ENCODE measurements at regions not wholly inside any gene's neighbourhood (a gene's known extent, or its start where the extent isn't known, plus 50 kb on each side); places are given as distances from the start of the nearest gene placed in this dataset.

- no peak for DNase-seq (ENCODE audit: low read depth)
- H3K4me3 ChIP-seq (ENCODE audit: low read depth, low read length) = no peak overlapping the region
- TF ChIP-seq MYC (IDR thresholded peaks at IDR 0.05; ENCODE audit: low read depth, low read length) (no peak), CTCF (IDR thresholded peaks at IDR 0.05; ENCODE audit: low read depth, low read length) (no peak)
These were observed 211.4 kb downstream of the TTC32 start for GRCh38 chr2:19690429-19690828.

- DNase-seq (ENCODE audit: low read depth) = no peak
- TF ChIP-seq MYC (IDR thresholded peaks at IDR 0.05; ENCODE audit: low read depth, low read length) (no peak), MAX (IDR thresholded peaks at IDR 0.05; ENCODE audit: low read depth, low read length) (no peak), CTCF (IDR thresholded peaks at IDR 0.05; ENCODE audit: low read depth, low read length) (no peak), POLR2A (IDR thresholded peaks at IDR 0.05; ENCODE audit: extremely low read depth, insufficient read length) (no peak)
- H3K4me3 ChIP-seq (ENCODE audit: low read depth, low read length) = no peak overlapping the region
These were observed 212.1 kb downstream of the TTC32 start for GRCh38 chr2:19689646-19690168.

GRCh38 chr2:19688059-19688458 lies 213.7 kb downstream of the TTC32 start:
- no peak for TF ChIP-seq CTCF (IDR thresholded peaks at IDR 0.05; ENCODE audit: low read depth, low read length)
- no peak for TF ChIP-seq MYC (IDR thresholded peaks at IDR 0.05; ENCODE audit: low read depth, low read length)
- TF ChIP-seq MAX (IDR thresholded peaks at IDR 0.05; ENCODE audit: low read depth, low read length) = no peak
- no peak for TF ChIP-seq POLR2A (IDR thresholded peaks at IDR 0.05; ENCODE audit: extremely low read depth, insufficient read length)
- DNase-seq (ENCODE audit: low read depth) = no peak
- H3K4me3 ChIP-seq (ENCODE audit: low read depth, low read length) = no peak overlapping the region

GRCh38 chr2:19687017-19687659 lies 214.6 kb downstream of the TTC32 start:
- H3K4me3 ChIP-seq (ENCODE audit: low read depth, low read length) = no peak overlapping the region
- TF ChIP-seq POLR2A (IDR thresholded peaks at IDR 0.05; ENCODE audit: extremely low read depth, insufficient read length) = no peak
- TF ChIP-seq MYC (IDR thresholded peaks at IDR 0.05; ENCODE audit: low read depth, low read length) = no peak
- no peak for TF ChIP-seq CTCF (IDR thresholded peaks at IDR 0.05; ENCODE audit: low read depth, low read length)
- no peak for TF ChIP-seq MAX (IDR thresholded peaks at IDR 0.05; ENCODE audit: low read depth, low read length)
- DNase-seq (ENCODE audit: low read depth) = no peak

- H3K4me3 ChIP-seq (ENCODE audit: low read depth, low read length) = no peak overlapping the region
- no peak for DNase-seq (ENCODE audit: low read depth)
- no peak for TF ChIP-seq CTCF (IDR thresholded peaks at IDR 0.05; ENCODE audit: low read depth, low read length)
- TF ChIP-seq MYC (IDR thresholded peaks at IDR 0.05; ENCODE audit: low read depth, low read length) = no peak
- TF ChIP-seq POLR2A (IDR thresholded peaks at IDR 0.05; ENCODE audit: extremely low read depth, insufficient read length) = no peak
- TF ChIP-seq MAX (IDR thresholded peaks at IDR 0.05; ENCODE audit: low read depth, low read length) = no peak
These were observed 215.3 kb downstream of the TTC32 start for GRCh38 chr2:19686439-19686838.

- DNase-seq (ENCODE audit: low read depth) = no peak
- H3K4me3 ChIP-seq (ENCODE audit: low read depth, low read length) = no peak overlapping the region
- TF ChIP-seq POLR2A (IDR thresholded peaks at IDR 0.05; ENCODE audit: extremely low read depth, insufficient read length) (no peak), CTCF (IDR thresholded peaks at IDR 0.05; ENCODE audit: low read depth, low read length) (no peak), MYC (IDR thresholded peaks at IDR 0.05; ENCODE audit: low read depth, low read length) (no peak)
These were observed 216.1 kb downstream of the TTC32 start for GRCh38 chr2:19685731-19686130.
